ENCODE measurements at regions not wholly inside any gene's neighbourhood (a gene's known extent, or its start where the extent isn't known, plus 50 kb on each side); places are given as distances from the start of the nearest gene placed in this dataset.
"Not testable (repeated sequence)": the region's sequence is repeated elsewhere in the genome, so short reads cannot be mapped to it uniquely, and the experiment has no call there.

- CTCF ChIA-PET: no interaction called here
- H3K27me3 Mint-ChIP-seq: no peaks in the 10 kb centered on the region
- peak overlapping the region; percentile 58 for H3K4me3 Mint-ChIP-seq
- peak; percentile 74 for DNase-seq
- peak overlapping the region; percentile 94 for H3K27ac Mint-ChIP-seq
- H3K36me3 Mint-ChIP-seq: peaks cover 9% of the 10 kb centered on the region
- H3K9me3 Mint-ChIP-seq: peaks cover 3% of the 10 kb centered on the region
- H3K4me1 Mint-ChIP-seq: peaks cover 50% of the 10 kb centered on the region
These were observed 260.2 kb upstream of the TRIB2 start for GRCh38 chr2:12456293-12457106.

- no peak overlapping the region for H3K4me3 Mint-ChIP-seq
- DNase-seq: no peak
- H3K36me3 Mint-ChIP-seq: peaks cover 7% of the 10 kb centered on the region
- H3K27me3 Mint-ChIP-seq: no peaks in the 10 kb centered on the region
- H3K9me3 Mint-ChIP-seq: peaks cover 3% of the 10 kb centered on the region
- CTCF ChIA-PET: no interaction called here
- peak overlapping the region; percentile 94 for H3K27ac Mint-ChIP-seq
- H3K4me1 Mint-ChIP-seq: peaks cover 36% of the 10 kb centered on the region
These were observed 258.9 kb upstream of the TRIB2 start for GRCh38 chr2:12457831-12458230.

- DNase-seq: no peak
- no peaks in the 10 kb centered on the region for H3K27me3 Mint-ChIP-seq
- H3K36me3 Mint-ChIP-seq: peaks cover 11% of the 10 kb centered on the region
- H3K27ac Mint-ChIP-seq: no peak overlapping the region
- H3K9me3 Mint-ChIP-seq: peaks cover 13% of the 10 kb centered on the region
- no peak overlapping the region for H3K4me3 Mint-ChIP-seq
- CTCF ChIA-PET: interaction anchor here (0.5 kb wide), 1 partner anchor 18 kb away, joined by 3 read pairs; no protein-coding TSS in a partner anchor
- H3K4me1 Mint-ChIP-seq: peaks cover 14% of the 10 kb centered on the region
These were observed 253.5 kb upstream of the TRIB2 start for GRCh38 chr2:12463189-12463588.

- H3K9me3 Mint-ChIP-seq: peaks cover 14% of the 10 kb centered on the region
- H3K36me3 Mint-ChIP-seq: peaks cover 11% of the 10 kb centered on the region
- no peak overlapping the region for H3K4me3 Mint-ChIP-seq
- CTCF ChIA-PET: no interaction called here
- no peaks in the 10 kb centered on the region for H3K27me3 Mint-ChIP-seq
- H3K4me1 Mint-ChIP-seq: peaks cover 11% of the 10 kb centered on the region
- no peak overlapping the region for H3K27ac Mint-ChIP-seq
- DNase-seq: no peak
These were observed 251.1 kb upstream of the TRIB2 start for GRCh38 chr2:12465631-12466135.

GRCh38 chr2:12467303-12467702, 249.4 kb upstream of the TRIB2 start:
- peaks cover 11% of the 10 kb centered on the region for H3K4me1 Mint-ChIP-seq
- no peak overlapping the region for H3K27ac Mint-ChIP-seq
- CTCF ChIA-PET: no interaction called here

GRCh38 chr2:12469141-12469561, 247.6 kb upstream of the TRIB2 start:
- Mint-ChIP-seq H3K36me3 (peaks cover 13% of the 10 kb centered on the region), H3K4me3 (no peak overlapping the region), H3K27me3 (no peaks in the 10 kb centered on the region), H3K27ac (no peak overlapping the region), H3K9me3 (peaks cover 20% of the 10 kb centered on the region), H3K4me1 (peaks cover 10% of the 10 kb centered on the region)
- CTCF ChIA-PET: no interaction called here
- no peak for DNase-seq

More at GRCh38 chr2:12467303-12467702, 249.4 kb upstream of the TRIB2 start:
- no peaks in the 10 kb centered on the region for H3K27me3 Mint-ChIP-seq
- no peak overlapping the region for H3K4me3 Mint-ChIP-seq
- no peak for DNase-seq
- H3K9me3 Mint-ChIP-seq: peaks cover 17% of the 10 kb centered on the region
- H3K36me3 Mint-ChIP-seq: peaks cover 13% of the 10 kb centered on the region

GRCh38 chr2:12472265-12472664, 244.5 kb upstream of the TRIB2 start:
- H3K27ac Mint-ChIP-seq, DNase-seq, H3K4me1 Mint-ChIP-seq, H3K27me3 Mint-ChIP-seq, H3K4me3 Mint-ChIP-seq, CTCF ChIA-PET: not testable (repeated sequence)
- peaks cover 15% of the 10 kb centered on the region for H3K36me3 Mint-ChIP-seq
- peaks cover 29% of the 10 kb centered on the region for H3K9me3 Mint-ChIP-seq

- no peaks in the 10 kb centered on the region for H3K27me3 Mint-ChIP-seq
- H3K4me1 Mint-ChIP-seq: no peaks in the 10 kb centered on the region
- peaks cover 17% of the 10 kb centered on the region for H3K9me3 Mint-ChIP-seq
- CTCF ChIA-PET: no interaction called here
- H3K27ac Mint-ChIP-seq: no peak overlapping the region
- H3K4me3 Mint-ChIP-seq: no peak overlapping the region
- DNase-seq: no peak
- peaks cover 7% of the 10 kb centered on the region for H3K36me3 Mint-ChIP-seq
These were observed 238.3 kb upstream of the TRIB2 start for GRCh38 chr2:12478151-12479064.

- no peak for DNase-seq
- H3K9me3 Mint-ChIP-seq: peaks cover 20% of the 10 kb centered on the region
- CTCF ChIA-PET: no interaction called here
- peaks cover 2% of the 10 kb centered on the region for H3K4me1 Mint-ChIP-seq
- H3K27ac Mint-ChIP-seq: no peak overlapping the region
- peaks cover 12% of the 10 kb centered on the region for H3K36me3 Mint-ChIP-seq
- H3K4me3 Mint-ChIP-seq: no peak overlapping the region
- H3K27me3 Mint-ChIP-seq: no peaks in the 10 kb centered on the region
These were observed 237.6 kb upstream of the TRIB2 start for GRCh38 chr2:12479065-12479601.

GRCh38 chr2:12484536-12485115, 232.1 kb upstream of the TRIB2 start:
- H3K4me3 Mint-ChIP-seq: no peak overlapping the region
- H3K36me3 Mint-ChIP-seq: peaks cover 26% of the 10 kb centered on the region
- no peaks in the 10 kb centered on the region for H3K27me3 Mint-ChIP-seq
- H3K4me1 Mint-ChIP-seq: peaks cover 51% of the 10 kb centered on the region
- H3K9me3 Mint-ChIP-seq: peaks cover 13% of the 10 kb centered on the region
- DNase-seq: no peak
- CTCF ChIA-PET: no interaction called here
- H3K27ac Mint-ChIP-seq: no peak overlapping the region

GRCh38 chr2:12486205-12487118, 230.3 kb upstream of the TRIB2 start:
- Mint-ChIP-seq H3K36me3 (peaks cover 37% of the 10 kb centered on the region), H3K4me1 (peaks cover 65% of the 10 kb centered on the region), H3K9me3 (peaks cover 16% of the 10 kb centered on the region), H3K27ac (peak overlapping the region; percentile 95), H3K27me3 (no peaks in the 10 kb centered on the region), H3K4me3 (no peak overlapping the region)
- DNase-seq: no peak
- CTCF ChIA-PET: no interaction called here

GRCh38 chr2:12487253-12488004, 229.3 kb upstream of the TRIB2 start:
- peaks cover 13% of the 10 kb centered on the region for H3K9me3 Mint-ChIP-seq
- peaks cover 65% of the 10 kb centered on the region for H3K4me1 Mint-ChIP-seq
- H3K27me3 Mint-ChIP-seq: no peaks in the 10 kb centered on the region
- no peak overlapping the region for H3K4me3 Mint-ChIP-seq
- CTCF ChIA-PET: interaction anchor here (1.5 to 2.3 kb wide), 2 partner anchors 14 to 229 kb away, joined by 4 to 9 read pairs; partner anchors contain the start of gene TRIB2
- H3K27ac Mint-ChIP-seq: peak overlapping the region; percentile 95
- DNase-seq: no peak
- H3K36me3 Mint-ChIP-seq: peaks cover 37% of the 10 kb centered on the region
